ENCODE measurements at regions not wholly inside any gene's neighbourhood (a gene's known extent, or its start where the extent isn't known, plus 50 kb on each side); places are given as distances from the start of the nearest gene placed in this dataset.

DNA sequence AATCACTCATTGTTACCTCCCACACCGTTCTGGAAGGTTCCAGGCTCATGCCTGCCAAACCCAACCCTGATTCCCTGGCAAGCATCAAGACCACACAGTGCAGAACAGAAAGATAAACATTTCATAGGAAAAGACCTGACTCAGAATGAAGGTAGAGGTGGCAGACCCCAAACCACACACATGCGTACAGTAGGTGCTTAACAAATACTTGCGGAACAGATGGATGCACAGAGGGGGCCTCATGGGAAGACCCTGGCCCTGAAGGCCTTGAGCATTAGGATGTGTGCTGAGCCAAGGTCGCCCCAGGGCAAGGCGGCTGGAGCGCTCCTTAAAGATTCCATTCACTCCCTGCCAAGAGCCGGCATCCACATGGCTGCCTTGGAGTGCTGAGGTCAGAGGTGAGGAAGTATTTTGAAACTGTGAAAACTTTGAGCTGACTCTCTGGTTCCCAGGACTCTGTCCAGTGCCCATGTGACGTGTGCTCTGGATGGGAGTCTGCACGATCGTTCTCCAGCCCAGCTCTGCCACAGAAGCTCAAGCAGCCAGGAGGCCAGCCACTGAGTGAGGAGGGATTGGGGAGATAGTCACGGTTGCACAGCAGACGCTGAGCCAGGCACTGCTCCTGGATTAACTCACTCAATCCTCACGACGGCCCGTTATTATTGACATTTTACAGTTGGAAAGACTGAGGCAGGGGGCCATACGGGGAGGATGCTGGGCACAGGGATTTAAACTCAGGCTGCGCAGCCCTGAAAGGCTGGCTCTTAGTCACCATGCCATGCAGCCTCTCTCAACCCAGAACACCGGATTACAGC lies 65.5 kb upstream of the AFDN start (continued):
- TF ChIP-seq ATF3 (CRISPR knock-in tag; IDR thresholded peaks at IDR 0.05) (0 out of 2 replicates have a peak, but pooled peaks have one; percentile 33), ZNF17 (CRISPR knock-in tag; IDR thresholded peaks at IDR 0.05) (no peak), USF2 (IDR thresholded peaks at IDR 0.05; ENCODE audit: low read depth, low read length) (peak; percentile 78), USF2 (CRISPR knock-in tag; IDR thresholded peaks at IDR 0.05; ENCODE audit: borderline replicate concordance) (peak; percentile 77; the same call in 1 of the 2 replicates), ZNF503 (CRISPR knock-in tag; IDR thresholded peaks at IDR 0.05) (no peak), KLF9 (CRISPR knock-in tag; IDR thresholded peaks at IDR 0.05; ENCODE audit: low read depth) (no peak), ZNF30 (CRISPR knock-in tag; IDR thresholded peaks at IDR 0.05) (0 out of 2 replicates have a peak, but pooled peaks have one; percentile 80), HOMEZ (CRISPR knock-in tag; IDR thresholded peaks at IDR 0.05; ENCODE audit: low read depth) (peak; percentile 84), ZNF501 (CRISPR knock-in tag; IDR thresholded peaks at IDR 0.05) (peak; percentile 75), HIC2 (CRISPR knock-in tag; IDR thresholded peaks at IDR 0.05; ENCODE audit: low read depth) (no peak), IKZF1 (IDR thresholded peaks at IDR 0.05) (no peak), ZSCAN9 (CRISPR knock-in tag; IDR thresholded peaks at IDR 0.05; ENCODE audit: borderline replicate concordance) (peak; percentile 74; the same call in 1 of the 2 replicates), ZNF614 (CRISPR knock-in tag; IDR thresholded peaks at IDR 0.05; ENCODE audit: borderline replicate concordance) (peak; percentile 78; the same call in 1 of the 2 replicates), ZNF550 (CRISPR knock-in tag; IDR thresholded peaks at IDR 0.05; ENCODE audit: borderline replicate concordance) (no peak; the same call in 1 of the 2 replicates), ZNF629 (CRISPR knock-in tag; conservative IDR thresholded peaks at IDR 0.05) (peak; percentile 86), KDM3A (CRISPR knock-in tag; IDR thresholded peaks at IDR 0.05; ENCODE audit: low read depth) (peak; percentile 62; the same call in 1 of the 2 replicates), THYN1 (CRISPR knock-in tag; IDR thresholded peaks at IDR 0.05; ENCODE audit: borderline replicate concordance, low read depth) (no peak), ZEB1 (IDR thresholded peaks at IDR 0.05; ENCODE audit: insufficient replicate concordance, low read depth) (no peak), PREB (CRISPR knock-in tag; IDR thresholded peaks at IDR 0.05) (no peak)
- TF ChIP-seq, protein P1, sequence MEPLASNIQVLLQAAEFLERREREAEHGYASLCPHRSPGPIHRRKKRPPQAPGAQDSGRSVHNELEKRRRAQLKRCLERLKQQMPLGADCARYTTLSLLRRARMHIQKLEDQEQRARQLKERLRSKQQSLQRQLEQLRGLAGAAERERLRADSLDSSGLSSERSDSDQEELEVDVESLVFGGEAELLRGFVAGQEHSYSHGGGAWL (CRISPR knock-in tag; IDR thresholded peaks at IDR 0.05), result no peak; the same call in 1 of the 2 replicates
